ENCODE measurements at regions not wholly inside any gene's neighbourhood (a gene's known extent, or its start where the extent isn't known, plus 50 kb on each side); places are given as distances from the start of the nearest gene placed in this dataset.

DNA sequence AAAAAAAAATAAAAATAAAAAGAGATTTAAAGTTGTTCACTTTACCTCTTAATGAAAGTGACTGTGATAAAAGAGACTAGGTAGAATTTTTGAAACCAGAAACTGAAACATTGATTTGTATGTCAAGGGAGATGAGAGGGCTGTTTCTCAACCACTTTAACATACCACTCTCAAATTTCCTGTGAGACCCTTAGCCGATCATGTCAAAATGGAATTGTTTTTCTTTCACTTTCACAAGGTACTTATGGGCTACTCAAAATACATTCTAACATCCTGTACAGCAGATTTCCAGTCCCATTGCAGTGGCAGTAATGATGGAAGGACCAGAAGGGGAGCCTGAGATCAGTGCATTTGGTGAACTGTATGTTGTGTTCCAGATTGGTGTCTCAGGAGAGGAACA, 261.2 kb downstream of the PPP1R3A start:
- TF ChIP-seq, protein P1, sequence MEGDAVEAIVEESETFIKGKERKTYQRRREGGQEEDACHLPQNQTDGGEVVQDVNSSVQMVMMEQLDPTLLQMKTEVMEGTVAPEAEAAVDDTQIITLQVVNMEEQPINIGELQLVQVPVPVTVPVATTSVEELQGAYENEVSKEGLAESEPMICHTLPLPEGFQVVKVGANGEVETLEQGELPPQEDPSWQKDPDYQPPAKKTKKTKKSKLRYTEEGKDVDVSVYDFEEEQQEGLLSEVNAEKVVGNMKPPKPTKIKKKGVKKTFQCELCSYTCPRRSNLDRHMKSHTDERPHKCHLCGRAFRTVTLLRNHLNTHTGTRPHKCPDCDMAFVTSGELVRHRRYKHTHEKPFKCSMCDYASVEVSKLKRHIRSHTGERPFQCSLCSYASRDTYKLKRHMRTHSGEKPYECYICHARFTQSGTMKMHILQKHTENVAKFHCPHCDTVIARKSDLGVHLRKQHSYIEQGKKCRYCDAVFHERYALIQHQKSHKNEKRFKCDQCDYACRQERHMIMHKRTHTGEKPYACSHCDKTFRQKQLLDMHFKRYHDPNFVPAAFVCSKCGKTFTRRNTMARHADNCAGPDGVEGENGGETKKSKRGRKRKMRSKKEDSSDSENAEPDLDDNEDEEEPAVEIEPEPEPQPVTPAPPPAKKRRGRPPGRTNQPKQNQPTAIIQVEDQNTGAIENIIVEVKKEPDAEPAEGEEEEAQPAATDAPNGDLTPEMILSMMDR (IDR thresholded peaks at IDR 0.05) = no peak
- TF ChIP-seq EP300 (IDR thresholded peaks at IDR 0.05) = no peak
